Right lobe of liver (tissue), 6 donors: ENCODE measurements at regions not wholly inside any gene's neighbourhood (a gene's known extent, or its start where the extent isn't known, plus 50 kb on each side); places are given as distances from the start of the nearest gene placed in this dataset.

Experiments
- ATAC-seq, 4 donors: fragments of 200-7000 bp; cut with Tn5 transposase; one replicate each; pipeline ENCODE4 v1.9.1; 2020; ENCODE audit warnings: mild to moderate bottlenecking in 4 of 4, moderate library complexity in 4 of 4
- DNase-seq, 3 donors: peaks; one replicate each; pipeline ENCODE4 v3.0.0-alpha.2; 2020
- H3K27ac ChIP-seq, 3 donors: fragments of 200-600 bp; one replicate each; pipeline ENCODE4 v1.8.0; 2022
- H3K27me3 ChIP-seq, 2 donors: fragments of 200-600 bp; one replicate each; pipeline ENCODE4 v1.8.0; 2022
- H3K36me3 ChIP-seq, 4 donors: fragments of 200-600 bp; sonication (generic) in 1 of 4; one replicate each; pipeline versions ENCODE4 v1.5.1 to v1.8.0; 2017 to 2022; ENCODE audit warnings: control low read depth in 1 of 4
- H3K4me1 ChIP-seq, 4 donors: fragments of 200-600 bp; sonication (generic) in 1 of 4; one replicate each; pipeline versions ENCODE4 v1.5.1 to v1.8.0; 2017 to 2022; ENCODE audit warnings: control low read depth in 1 of 4
- H3K4me3 ChIP-seq, 3 donors: fragments of 200-600 bp; one replicate each; pipeline ENCODE4 v1.8.0; 2022
- H3K9me3 ChIP-seq, 4 donors: fragments of 200-600 bp; sonication (generic) in 1 of 4; one replicate each; pipeline versions ENCODE4 v1.5.1 to v1.8.0; 2017 to 2022; ENCODE audit warnings: control low read depth in 1 of 4
- POLR2A ChIP-seq: fragments of 450-650 bp; IDR thresholded peaks from one replicate; pipeline ENCODE4 v1.6.1; 2017; ENCODE audit warnings: antibody characterized with exemption, mild to moderate bottlenecking
- WGBS: methylation state at CpG from one replicate; pipeline ENCODE4 v1.1.6; 2018; ENCODE audit warnings: low coverage, low lambda C conversion rate; ENCODE audit not compliant: insufficient coverage; ENCODE audit errors: missing lambda C conversion rate; 5-methylcytosine and 5-hydroxymethylcytosine counted together
- intact Hi-C, 2 donors: fragments of 100-400 bp; cut with DNase I; formaldehyde crosslinking; loops; one replicate each; pipeline versions ENCODE4 v1.11.2 to v1.14.1; 2022
- TF ChIP-seq, protein P1 (sequence below), 4 donors: fragments of 200-600 bp in 3 of 4; fragments of 450-650 bp in 1 of 4; IDR thresholded peaks; one replicate each; pipeline versions ENCODE4 v1.5.1 to v1.8.0; 2016 to 2022; ENCODE audit warnings: antibody characterized with exemption in 4 of 4, mild to moderate bottlenecking in 2 of 4
- donor health status: DM: no; HTN: yes; CAD: no.
- donor health status: DM: no; HTN: no; CAD: no.
- donor health status: DM: no; HTN: no; CAD: no.
- donor health status: DM: no; HTN: yes; CAD: no.
- donor health status: DM: no; HTN: yes; CAD: no.

GRCh38 chr13:112244495-112245177, 131.5 kb upstream of the SPACA7 start:
- Histone ChIP-seq H3K4me1 (peaks cover 0 to 26% (median 7%) of the 10 kb centered on the region in 4 donors), H3K27ac (no peak overlapping the region), H3K9me3 (no peaks in the 10 kb centered on the region), H3K27me3 (no peaks in the 10 kb centered on the region), H3K36me3 (no peaks in the 10 kb centered on the region), H3K4me3 (no peak overlapping the region)
- ATAC-seq: no peak
- intact Hi-C loops: no loop called here
- no peak for TF ChIP-seq POLR2A
- TF ChIP-seq, protein P1, sequence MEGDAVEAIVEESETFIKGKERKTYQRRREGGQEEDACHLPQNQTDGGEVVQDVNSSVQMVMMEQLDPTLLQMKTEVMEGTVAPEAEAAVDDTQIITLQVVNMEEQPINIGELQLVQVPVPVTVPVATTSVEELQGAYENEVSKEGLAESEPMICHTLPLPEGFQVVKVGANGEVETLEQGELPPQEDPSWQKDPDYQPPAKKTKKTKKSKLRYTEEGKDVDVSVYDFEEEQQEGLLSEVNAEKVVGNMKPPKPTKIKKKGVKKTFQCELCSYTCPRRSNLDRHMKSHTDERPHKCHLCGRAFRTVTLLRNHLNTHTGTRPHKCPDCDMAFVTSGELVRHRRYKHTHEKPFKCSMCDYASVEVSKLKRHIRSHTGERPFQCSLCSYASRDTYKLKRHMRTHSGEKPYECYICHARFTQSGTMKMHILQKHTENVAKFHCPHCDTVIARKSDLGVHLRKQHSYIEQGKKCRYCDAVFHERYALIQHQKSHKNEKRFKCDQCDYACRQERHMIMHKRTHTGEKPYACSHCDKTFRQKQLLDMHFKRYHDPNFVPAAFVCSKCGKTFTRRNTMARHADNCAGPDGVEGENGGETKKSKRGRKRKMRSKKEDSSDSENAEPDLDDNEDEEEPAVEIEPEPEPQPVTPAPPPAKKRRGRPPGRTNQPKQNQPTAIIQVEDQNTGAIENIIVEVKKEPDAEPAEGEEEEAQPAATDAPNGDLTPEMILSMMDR (IDR thresholded peaks at IDR 0.05): no peak
- DNase-seq: no peak
- 88% methylated on average over 3 of the region's 16 CpGs for WGBS

- no peak for ATAC-seq
- 91% methylated on average over 15 of the region's 25 CpGs for WGBS
Measured at GRCh38 chr13:112245179-112245724, 130.9 kb upstream of the SPACA7 start.

DNA sequence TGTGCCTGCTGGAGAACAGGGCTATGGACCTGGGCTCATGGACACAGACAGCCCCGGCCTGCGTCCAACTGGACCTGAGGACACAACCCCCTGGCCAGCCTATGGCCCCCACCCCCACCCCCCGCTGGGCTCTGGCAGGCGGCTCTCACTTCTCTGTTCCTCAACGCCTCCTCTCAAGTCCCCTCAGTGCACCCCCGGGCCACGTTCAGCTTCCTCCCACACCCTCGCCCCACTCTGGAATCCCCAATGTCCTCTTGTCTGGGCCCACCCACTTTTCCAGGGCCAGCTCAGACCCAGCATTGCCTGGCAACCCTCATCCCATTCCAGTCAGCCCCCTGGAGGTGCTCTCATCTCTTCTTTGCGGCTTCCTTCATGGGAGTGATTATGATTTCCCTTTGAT, 130.2 kb upstream of the SPACA7 start:
- Histone ChIP-seq H3K27me3 (no peaks in the 10 kb centered on the region), H3K36me3 (no peaks in the 10 kb centered on the region), H3K27ac (no peak overlapping the region), H3K4me3 (no peak overlapping the region), H3K4me1 (peaks cover 0 to 27% (median 8%) of the 10 kb centered on the region in 4 donors), H3K9me3 (no peaks in the 10 kb centered on the region)
- no peak for ATAC-seq
- intact Hi-C loops: no loop called here
- DNase-seq: no peak
- TF ChIP-seq, protein P1 (IDR thresholded peaks at IDR 0.05): no peak
- no peak for TF ChIP-seq POLR2A
- 75% methylated on average over 2 of the region's 9 CpGs for WGBS

More at GRCh38 chr13:112245179-112245724, 130.9 kb upstream of the SPACA7 start:
- H3K27me3 ChIP-seq: no peaks in the 10 kb centered on the region
- DNase-seq: no peak
- TF ChIP-seq, protein P1 (IDR thresholded peaks at IDR 0.05): no peak
- no peak for TF ChIP-seq POLR2A
- no peak overlapping the region for H3K4me3 ChIP-seq
- no peaks in the 10 kb centered on the region for H3K36me3 ChIP-seq
- H3K9me3 ChIP-seq: no peaks in the 10 kb centered on the region
- peaks cover 0 to 27% (median 8%) of the 10 kb centered on the region in 4 donors for H3K4me1 ChIP-seq
- no peak overlapping the region for H3K27ac ChIP-seq
- intact Hi-C loops: no loop called here

DNA sequence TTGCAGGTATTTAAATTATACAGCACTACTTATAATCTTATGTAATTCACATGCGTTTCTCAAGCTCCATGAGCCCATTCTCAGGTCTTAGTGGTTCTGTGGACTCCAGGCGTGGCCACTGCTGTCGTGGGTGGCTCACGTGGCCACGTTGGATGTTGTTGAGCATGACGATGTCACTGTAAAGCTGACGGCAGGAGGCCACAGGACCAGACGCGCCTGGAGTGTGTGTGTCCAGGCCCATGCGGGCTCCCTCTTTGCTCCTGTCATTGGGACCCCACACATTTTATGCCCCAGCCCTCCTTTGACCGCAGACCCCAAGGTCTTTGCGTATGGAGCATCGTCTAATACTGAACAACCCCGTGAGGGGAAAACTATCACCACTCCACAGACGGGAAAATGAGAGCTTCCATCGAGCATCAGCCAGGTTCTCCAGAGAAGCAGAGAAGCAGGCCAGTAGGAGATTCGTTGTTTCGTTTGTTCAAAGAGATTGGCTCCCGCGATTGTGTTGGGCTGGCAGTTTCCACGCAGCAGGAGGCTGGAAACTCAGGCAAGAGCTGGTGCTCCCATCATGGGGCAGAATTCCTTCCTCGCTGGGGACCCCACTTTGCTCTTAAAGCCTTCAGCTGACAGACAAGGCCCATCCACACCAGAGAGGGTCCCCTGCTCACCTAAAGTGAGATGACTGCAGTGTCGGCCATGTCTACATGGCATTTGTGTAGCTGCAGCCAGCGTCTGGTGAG, 129.3 kb upstream of the SPACA7 start:
- Histone ChIP-seq H3K9me3 (no peaks in the 10 kb centered on the region), H3K4me1 (peaks cover 0 to 27% (median 8%) of the 10 kb centered on the region in 4 donors), H3K4me3 (no peak overlapping the region), H3K27ac (no peak overlapping the region), H3K36me3 (no peaks in the 10 kb centered on the region), H3K27me3 (no peaks in the 10 kb centered on the region)
- no peak for TF ChIP-seq POLR2A
- TF ChIP-seq, protein P1 (IDR thresholded peaks at IDR 0.05): no peak
- intact Hi-C loops: no loop called here
- DNase-seq (no peak), ATAC-seq (no peak)
- WGBS: 84% methylated on average over 16 of the region's 24 CpGs
